Peyer's patch (tissue), 4 donors: ENCODE measurements at regions not wholly inside any gene's neighbourhood (a gene's known extent, or its start where the extent isn't known, plus 50 kb on each side); places are given as distances from the start of the nearest gene placed in this dataset.

Experiments used
- DNase-seq, 3 donors: peaks; one replicate each; pipeline ENCODE4 v3.0.0-alpha.2; 2017 to 2019
- H3K27ac ChIP-seq, 4 donors: fragments of 200-600 bp; sonication (generic); one replicate each; pipeline ENCODE4 v1.5.1; 2016 to 2019
- H3K27me3 ChIP-seq, 2 donors: fragments of 200-600 bp; sonication (generic); one replicate each; pipeline ENCODE4 v1.5.1; 2019
- H3K36me3 ChIP-seq, 3 donors: fragments of 200-600 bp; sonication (generic); one replicate each; pipeline ENCODE4 v1.5.1; 2016 to 2019
- H3K4me1 ChIP-seq, 4 donors: fragments of 200-600 bp; sonication (generic); one replicate each; pipeline ENCODE4 v1.5.1; 2016 to 2019
- H3K4me3 ChIP-seq, 4 donors: fragments of 200-600 bp; sonication (generic); 1 replicate in 3 of 4; 2 replicates in 1 of 4; pipeline ENCODE4 v1.5.1; 2016 to 2019; ENCODE audit warnings: mild to moderate bottlenecking in 1 of 4
- H3K9me3 ChIP-seq, 4 donors: fragments of 200-600 bp; sonication (generic); one replicate each; pipeline ENCODE4 v1.5.1; 2016 to 2019; ENCODE audit warnings: mild to moderate bottlenecking in 1 of 4
- POLR2A ChIP-seq, 2 donors: fragments of 450-650 bp; IDR thresholded peaks; one replicate each; pipeline ENCODE4 v1.5.1; 2017; ENCODE audit warnings: antibody characterized with exemption in 2 of 2, mild to moderate bottlenecking in 2 of 2, moderate library complexity in 2 of 2
- TF ChIP-seq, protein P1 (sequence below), 6 experiments: fragments of 450-650 bp in 4 of 6; fragments of 200-600 bp in 2 of 6; sonication (generic) in 1 of 6; IDR thresholded peaks; one replicate each; pipeline ENCODE4 v1.5.1; 2017 to 2019; ENCODE audit warnings: antibody characterized with exemption in 6 of 6, mild to moderate bottlenecking in 3 of 6, moderate library complexity in 1 of 6

DNA sequence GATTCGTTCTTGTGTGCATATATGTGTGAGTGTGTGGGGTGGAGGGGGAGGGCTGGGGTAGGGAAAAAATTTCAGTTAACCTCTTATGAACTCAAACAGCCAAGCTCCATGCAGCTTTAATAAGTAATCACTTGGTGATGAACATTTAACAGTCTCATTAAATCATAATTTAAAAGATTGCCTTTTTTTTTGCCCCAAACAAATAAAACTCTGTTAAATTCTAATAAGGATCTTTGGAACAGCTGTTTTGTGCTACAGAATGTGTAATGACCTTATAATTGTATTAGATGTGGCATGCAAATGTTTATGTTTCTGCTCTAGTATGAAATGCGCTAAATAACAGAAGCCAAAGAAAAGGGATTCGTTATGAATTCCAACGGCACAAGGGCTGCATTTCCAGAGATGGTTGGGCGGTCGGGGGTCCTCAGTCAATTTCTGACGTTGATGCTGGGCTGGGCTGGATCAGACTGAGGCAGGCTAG is 80.0 kb upstream of the RORA start:
- Histone ChIP-seq H3K27ac (no peak overlapping the region), H3K4me1 (no peaks in the 10 kb centered on the region), H3K9me3 (no peaks in the 10 kb centered on the region), H3K36me3 (no peaks in the 10 kb centered on the region), H3K4me3 (no peak overlapping the region), H3K27me3 (no peaks in the 10 kb centered on the region)
- DNase-seq = no peak
- TF ChIP-seq, protein P1, sequence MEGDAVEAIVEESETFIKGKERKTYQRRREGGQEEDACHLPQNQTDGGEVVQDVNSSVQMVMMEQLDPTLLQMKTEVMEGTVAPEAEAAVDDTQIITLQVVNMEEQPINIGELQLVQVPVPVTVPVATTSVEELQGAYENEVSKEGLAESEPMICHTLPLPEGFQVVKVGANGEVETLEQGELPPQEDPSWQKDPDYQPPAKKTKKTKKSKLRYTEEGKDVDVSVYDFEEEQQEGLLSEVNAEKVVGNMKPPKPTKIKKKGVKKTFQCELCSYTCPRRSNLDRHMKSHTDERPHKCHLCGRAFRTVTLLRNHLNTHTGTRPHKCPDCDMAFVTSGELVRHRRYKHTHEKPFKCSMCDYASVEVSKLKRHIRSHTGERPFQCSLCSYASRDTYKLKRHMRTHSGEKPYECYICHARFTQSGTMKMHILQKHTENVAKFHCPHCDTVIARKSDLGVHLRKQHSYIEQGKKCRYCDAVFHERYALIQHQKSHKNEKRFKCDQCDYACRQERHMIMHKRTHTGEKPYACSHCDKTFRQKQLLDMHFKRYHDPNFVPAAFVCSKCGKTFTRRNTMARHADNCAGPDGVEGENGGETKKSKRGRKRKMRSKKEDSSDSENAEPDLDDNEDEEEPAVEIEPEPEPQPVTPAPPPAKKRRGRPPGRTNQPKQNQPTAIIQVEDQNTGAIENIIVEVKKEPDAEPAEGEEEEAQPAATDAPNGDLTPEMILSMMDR (IDR thresholded peaks at IDR 0.05) = no peak
- TF ChIP-seq POLR2A (IDR thresholded peaks at IDR 0.05) = no peak

DNA sequence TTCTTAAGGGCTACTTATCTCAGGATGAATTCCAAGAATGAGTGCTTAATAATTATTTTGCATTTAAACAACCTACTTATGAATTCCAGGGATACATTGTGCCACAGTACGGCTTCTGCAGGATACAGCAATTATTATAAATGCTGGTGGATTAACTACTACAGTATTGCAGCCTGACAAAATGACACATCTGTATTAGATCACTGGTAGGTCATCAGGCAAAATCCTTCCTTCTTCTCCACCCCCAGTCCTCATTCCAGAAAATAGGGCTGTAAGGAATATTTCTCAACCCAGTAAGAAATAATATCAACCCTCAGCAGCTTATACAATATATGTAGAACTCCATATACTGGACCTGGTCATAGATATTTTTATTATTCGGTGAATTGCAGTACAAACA is 79.3 kb upstream of the RORA start:
- no peak for TF ChIP-seq POLR2A (IDR thresholded peaks at IDR 0.05)
- TF ChIP-seq, protein P1 (IDR thresholded peaks at IDR 0.05) = no peak
- no peak overlapping the region for H3K27ac ChIP-seq
- H3K9me3 ChIP-seq = no peaks in the 10 kb centered on the region
- DNase-seq = no peak
- no peaks in the 10 kb centered on the region for H3K27me3 ChIP-seq
- H3K4me3 ChIP-seq = no peak overlapping the region
- H3K4me1 ChIP-seq = no peaks in the 10 kb centered on the region
- H3K36me3 ChIP-seq = no peaks in the 10 kb centered on the region

DNA sequence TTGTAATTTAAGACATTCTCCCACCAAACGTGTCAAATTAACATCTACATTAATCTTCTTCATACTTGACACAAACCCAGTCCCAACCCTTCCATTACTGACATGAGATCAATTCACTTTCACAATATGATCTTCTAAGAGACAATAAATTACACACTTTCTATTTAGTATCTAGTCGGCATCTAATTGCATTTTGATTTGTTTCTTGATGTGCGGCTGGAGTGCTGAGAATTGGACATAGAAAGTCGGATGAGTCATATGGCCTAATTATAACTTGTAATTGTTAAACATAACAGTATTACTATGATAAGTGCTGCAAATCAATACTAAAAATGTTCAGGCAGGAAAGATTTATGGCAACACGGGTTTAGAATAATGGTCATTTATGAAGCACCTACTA is 78.4 kb upstream of the RORA start:
- TF ChIP-seq, protein P1 (IDR thresholded peaks at IDR 0.05) = no peak
- TF ChIP-seq POLR2A (IDR thresholded peaks at IDR 0.05) = no peak

DNA sequence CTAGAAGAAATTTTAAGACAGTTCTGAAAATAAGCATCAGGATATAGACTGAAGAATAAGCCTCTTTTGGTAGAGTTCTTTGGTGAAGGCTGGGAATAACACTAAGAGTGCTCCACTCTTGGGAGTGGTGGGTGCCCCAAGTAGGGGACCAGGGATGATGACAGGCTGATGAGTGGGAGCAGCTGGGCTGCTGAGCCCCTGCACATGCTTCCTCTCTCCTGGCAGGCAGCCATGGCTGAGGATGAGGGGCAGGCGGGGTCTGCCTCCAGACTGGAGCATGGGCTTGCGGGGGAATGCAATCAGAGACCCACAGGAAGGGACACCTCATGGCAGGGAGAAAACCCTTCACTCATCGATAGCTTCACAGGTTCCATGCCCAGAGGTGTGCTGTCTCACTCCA is 72.6 kb upstream of the RORA start:
- Histone ChIP-seq H3K9me3 (no peaks in the 10 kb centered on the region), H3K27ac (no peak overlapping the region), H3K27me3 (no peaks in the 10 kb centered on the region), H3K4me1 (no peaks in the 10 kb centered on the region), H3K4me3 (no peak overlapping the region), H3K36me3 (no peaks in the 10 kb centered on the region)
- no peak for DNase-seq
- TF ChIP-seq, protein P1 (IDR thresholded peaks at IDR 0.05) = no peak
- TF ChIP-seq POLR2A (IDR thresholded peaks at IDR 0.05) = no peak

More for the DNA sequence above, 78.4 kb upstream of the RORA start:
- no peaks in the 10 kb centered on the region for H3K9me3 ChIP-seq
- DNase-seq = no peak
- no peaks in the 10 kb centered on the region for H3K4me1 ChIP-seq
- H3K27ac ChIP-seq = no peak overlapping the region
- H3K27me3 ChIP-seq = no peaks in the 10 kb centered on the region
- no peak overlapping the region for H3K4me3 ChIP-seq
- no peaks in the 10 kb centered on the region for H3K36me3 ChIP-seq

DNA sequence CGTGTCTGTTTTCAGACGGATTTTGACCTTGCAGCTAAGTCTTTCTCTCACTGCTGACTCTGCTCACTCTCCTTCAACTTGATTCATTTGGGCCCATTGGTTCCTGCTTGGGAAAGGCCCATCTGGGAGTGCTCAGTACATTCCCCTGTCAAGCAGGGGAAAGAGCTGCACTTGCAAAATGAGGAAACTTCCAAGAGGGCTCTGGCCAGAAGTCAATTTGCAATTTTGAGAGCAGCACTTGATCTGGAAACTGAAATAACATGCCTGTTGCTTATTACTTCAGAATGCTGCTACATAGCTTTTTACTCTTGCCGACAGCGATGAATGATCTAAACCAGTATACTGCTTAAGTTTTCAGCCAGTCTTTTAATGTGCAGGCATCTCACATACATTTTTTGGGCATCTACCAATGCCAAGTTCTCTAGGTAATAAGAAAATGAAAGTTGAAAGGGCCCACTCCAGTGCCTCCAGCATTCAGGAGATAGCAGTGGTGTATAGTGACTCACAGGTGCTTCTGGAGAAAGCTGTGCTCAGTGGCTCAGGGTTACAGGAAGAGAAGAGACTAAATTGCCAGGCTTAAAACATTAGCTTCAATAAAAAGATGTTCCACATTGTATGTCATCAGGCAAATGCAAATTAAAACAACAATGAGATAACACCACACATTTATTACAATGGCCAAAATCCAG is 70.1 kb upstream of the RORA start:
- no peak for DNase-seq
- H3K36me3 ChIP-seq = no peaks in the 10 kb centered on the region
- no peak overlapping the region for H3K4me3 ChIP-seq
- TF ChIP-seq, protein P1 (IDR thresholded peaks at IDR 0.05) = no peak
- TF ChIP-seq POLR2A (IDR thresholded peaks at IDR 0.05) = no peak
- no peak overlapping the region for H3K27ac ChIP-seq
- no peaks in the 10 kb centered on the region for H3K27me3 ChIP-seq
- no peaks in the 10 kb centered on the region for H3K9me3 ChIP-seq
- no peaks in the 10 kb centered on the region for H3K4me1 ChIP-seq
